ENCODE measurements at regions not wholly inside any gene's neighbourhood (a gene's known extent, or its start where the extent isn't known, plus 50 kb on each side); places are given as distances from the start of the nearest gene placed in this dataset.
A peak's percentile ranks its signal among the peaks of the same experiment; 100 is the strongest.
"Not testable (repeated sequence)": the region's sequence is repeated elsewhere in the genome, so short reads cannot be mapped to it uniquely, and the experiment has no call there.

- H3K9me3 Mint-ChIP-seq: no peaks in the 10 kb centered on the region
- ATAC-seq (replicated peaks; ENCODE audit: extremely low read depth, poor library complexity, severe bottlenecking): no peak
- peaks cover 2% of the 10 kb centered on the region for H3K36me3 Mint-ChIP-seq (ENCODE audit: insufficient read depth)
- H3K27me3 Mint-ChIP-seq: no peaks in the 10 kb centered on the region
- no peak overlapping the region for H3K27ac Mint-ChIP-seq (ENCODE audit: low read depth)
- H3K4me1 Mint-ChIP-seq: peaks cover 15% of the 10 kb centered on the region
- DNase-seq (ENCODE audit: low spot score in 2 of 2): no peak
- H3K4me3 Mint-ChIP-seq: no peak overlapping the region
These were observed 97.9 kb upstream of the ANK3 start for GRCh38 chr10:60487543-60487942.

- DNase-seq (ENCODE audit: low spot score in 2 of 2) (no peak), ATAC-seq (replicated peaks; ENCODE audit: extremely low read depth, poor library complexity, severe bottlenecking) (no peak)
- peaks cover 17% of the 10 kb centered on the region for H3K4me1 Mint-ChIP-seq
- no peak overlapping the region for H3K4me3 Mint-ChIP-seq
- no peaks in the 10 kb centered on the region for H3K27me3 Mint-ChIP-seq
- no peak overlapping the region for H3K27ac Mint-ChIP-seq (ENCODE audit: low read depth)
- H3K36me3 Mint-ChIP-seq (ENCODE audit: insufficient read depth): no peaks in the 10 kb centered on the region
- no peaks in the 10 kb centered on the region for H3K9me3 Mint-ChIP-seq
These were observed 95.3 kb upstream of the ANK3 start for GRCh38 chr10:60485025-60485424.

GRCh38 chr10:60480865-60481563, 91.3 kb upstream of the ANK3 start:
- ATAC-seq (replicated peaks; ENCODE audit: extremely low read depth, poor library complexity, severe bottlenecking) (no peak), DNase-seq (ENCODE audit: low spot score in 2 of 2) (no peak)
- H3K27me3 Mint-ChIP-seq: no peaks in the 10 kb centered on the region
- H3K27ac Mint-ChIP-seq (ENCODE audit: low read depth): no peak overlapping the region
- no peak overlapping the region for H3K4me3 Mint-ChIP-seq
- H3K36me3 Mint-ChIP-seq (ENCODE audit: insufficient read depth): no peaks in the 10 kb centered on the region
- no peaks in the 10 kb centered on the region for H3K9me3 Mint-ChIP-seq
- H3K4me1 Mint-ChIP-seq: peaks cover 17% of the 10 kb centered on the region

- no peaks in the 10 kb centered on the region for H3K9me3 Mint-ChIP-seq
- H3K4me1 Mint-ChIP-seq: peaks cover 17% of the 10 kb centered on the region
- DNase-seq (ENCODE audit: low spot score in 2 of 2) (no peak), ATAC-seq (replicated peaks; ENCODE audit: extremely low read depth, poor library complexity, severe bottlenecking) (no peak)
- no peak overlapping the region for H3K4me3 Mint-ChIP-seq
- H3K27me3 Mint-ChIP-seq: no peaks in the 10 kb centered on the region
- H3K36me3 Mint-ChIP-seq (ENCODE audit: insufficient read depth): no peaks in the 10 kb centered on the region
- H3K27ac Mint-ChIP-seq (ENCODE audit: low read depth): peak overlapping the region; percentile 1
These were observed 89.8 kb upstream of the ANK3 start for GRCh38 chr10:60479305-60480020.

- H3K36me3 Mint-ChIP-seq (ENCODE audit: insufficient read depth): no peaks in the 10 kb centered on the region
- no peak overlapping the region for H3K4me3 Mint-ChIP-seq
These were observed 86.8 kb upstream of the ANK3 start for GRCh38 chr10:60476451-60476850.

GRCh38 chr10:60473557-60473956, 83.9 kb upstream of the ANK3 start:
- Mint-ChIP-seq H3K9me3 (no peaks in the 10 kb centered on the region), H3K27me3 (no peaks in the 10 kb centered on the region), H3K4me1 (no peaks in the 10 kb centered on the region), H3K4me3 (no peak overlapping the region), H3K27ac (ENCODE audit: low read depth) (no peak overlapping the region), H3K36me3 (ENCODE audit: insufficient read depth) (no peaks in the 10 kb centered on the region)
- ATAC-seq (replicated peaks; ENCODE audit: extremely low read depth, poor library complexity, severe bottlenecking): no peak
- DNase-seq (ENCODE audit: low spot score in 2 of 2): no peak

More at GRCh38 chr10:60476451-60476850, 86.8 kb upstream of the ANK3 start:
- Mint-ChIP-seq H3K4me1 (peaks cover 7% of the 10 kb centered on the region), H3K27ac (ENCODE audit: low read depth) (no peak overlapping the region), H3K9me3 (no peaks in the 10 kb centered on the region), H3K27me3 (no peaks in the 10 kb centered on the region)
- DNase-seq (ENCODE audit: low spot score in 2 of 2) (no peak), ATAC-seq (replicated peaks; ENCODE audit: extremely low read depth, poor library complexity, severe bottlenecking) (no peak)

- Mint-ChIP-seq H3K36me3 (ENCODE audit: insufficient read depth) (no peaks in the 10 kb centered on the region), H3K9me3 (no peaks in the 10 kb centered on the region), H3K4me3 (no peak overlapping the region), H3K27me3 (no peaks in the 10 kb centered on the region), H3K27ac (ENCODE audit: low read depth) (no peak overlapping the region), H3K4me1 (no peaks in the 10 kb centered on the region)
- no peak for ATAC-seq (replicated peaks; ENCODE audit: extremely low read depth, poor library complexity, severe bottlenecking)
- no peak for DNase-seq (ENCODE audit: low spot score in 2 of 2)
These were observed 80.4 kb upstream of the ANK3 start for GRCh38 chr10:60470091-60470490.

GRCh38 chr10:60469147-60469546, 79.5 kb upstream of the ANK3 start:
- H3K9me3 Mint-ChIP-seq; ATAC-seq (replicated peaks; ENCODE audit: extremely low read depth, poor library complexity, severe bottlenecking); H3K27ac Mint-ChIP-seq (ENCODE audit: low read depth); H3K36me3 Mint-ChIP-seq (ENCODE audit: insufficient read depth); H3K4me3 Mint-ChIP-seq; DNase-seq (ENCODE audit: low spot score in 2 of 2); H3K27me3 Mint-ChIP-seq; H3K4me1 Mint-ChIP-seq: not testable (repeated sequence)

GRCh38 chr10:60467202-60467546, 77.5 kb upstream of the ANK3 start:
- ATAC-seq (replicated peaks; ENCODE audit: extremely low read depth, poor library complexity, severe bottlenecking): no peak
- Mint-ChIP-seq H3K27ac (ENCODE audit: low read depth) (no peak overlapping the region), H3K27me3 (no peaks in the 10 kb centered on the region), H3K4me1 (peaks cover 4% of the 10 kb centered on the region), H3K4me3 (no peak overlapping the region), H3K9me3 (no peaks in the 10 kb centered on the region), H3K36me3 (ENCODE audit: insufficient read depth) (peaks cover 4% of the 10 kb centered on the region)
- no peak for DNase-seq (ENCODE audit: low spot score in 2 of 2)

GRCh38 chr10:60466267-60467201, 76.9 kb upstream of the ANK3 start:
- Mint-ChIP-seq H3K27ac (ENCODE audit: low read depth) (no peak overlapping the region), H3K27me3 (no peaks in the 10 kb centered on the region), H3K36me3 (ENCODE audit: insufficient read depth) (peaks cover 4% of the 10 kb centered on the region), H3K4me3 (no peak overlapping the region), H3K4me1 (peaks cover 4% of the 10 kb centered on the region), H3K9me3 (no peaks in the 10 kb centered on the region)
- ATAC-seq (replicated peaks; ENCODE audit: extremely low read depth, poor library complexity, severe bottlenecking) (no peak), DNase-seq (ENCODE audit: low spot score in 2 of 2) (no peak)

- H3K4me3 Mint-ChIP-seq: no peak overlapping the region
- no peaks in the 10 kb centered on the region for H3K9me3 Mint-ChIP-seq
- no peak overlapping the region for H3K27ac Mint-ChIP-seq (ENCODE audit: low read depth)
- H3K36me3 Mint-ChIP-seq (ENCODE audit: insufficient read depth): peaks cover 4% of the 10 kb centered on the region
- H3K27me3 Mint-ChIP-seq: no peaks in the 10 kb centered on the region
- ATAC-seq (replicated peaks; ENCODE audit: extremely low read depth, poor library complexity, severe bottlenecking): no peak
- peaks cover 4% of the 10 kb centered on the region for H3K4me1 Mint-ChIP-seq
- DNase-seq (ENCODE audit: low spot score in 2 of 2): no peak
These were observed 76.1 kb upstream of the ANK3 start for GRCh38 chr10:60465801-60466200.

GRCh38 chr10:60464659-60465058, 75.0 kb upstream of the ANK3 start:
- Mint-ChIP-seq H3K27ac (ENCODE audit: low read depth) (no peak overlapping the region), H3K4me1 (peaks cover 6% of the 10 kb centered on the region), H3K4me3 (no peak overlapping the region), H3K9me3 (no peaks in the 10 kb centered on the region), H3K27me3 (no peaks in the 10 kb centered on the region), H3K36me3 (ENCODE audit: insufficient read depth) (peaks cover 4% of the 10 kb centered on the region)
- no peak for DNase-seq (ENCODE audit: low spot score in 2 of 2)
- ATAC-seq (replicated peaks; ENCODE audit: extremely low read depth, poor library complexity, severe bottlenecking): no peak
